GM21723 (cell line): ENCODE measurements at regions not wholly inside any gene's neighbourhood (a gene's known extent, or its start where the extent isn't known, plus 50 kb on each side); places are given as distances from the start of the nearest gene placed in this dataset.

Experiments
- ATAC-seq: cut with Tn5 transposase; IDR thresholded peaks from one replicate; pipeline ENCODE4 v1.9.1; 2021; ENCODE audit warnings: mild to moderate bottlenecking, moderate library complexity; ENCODE audit not compliant: unreplicated experiment

DNA sequence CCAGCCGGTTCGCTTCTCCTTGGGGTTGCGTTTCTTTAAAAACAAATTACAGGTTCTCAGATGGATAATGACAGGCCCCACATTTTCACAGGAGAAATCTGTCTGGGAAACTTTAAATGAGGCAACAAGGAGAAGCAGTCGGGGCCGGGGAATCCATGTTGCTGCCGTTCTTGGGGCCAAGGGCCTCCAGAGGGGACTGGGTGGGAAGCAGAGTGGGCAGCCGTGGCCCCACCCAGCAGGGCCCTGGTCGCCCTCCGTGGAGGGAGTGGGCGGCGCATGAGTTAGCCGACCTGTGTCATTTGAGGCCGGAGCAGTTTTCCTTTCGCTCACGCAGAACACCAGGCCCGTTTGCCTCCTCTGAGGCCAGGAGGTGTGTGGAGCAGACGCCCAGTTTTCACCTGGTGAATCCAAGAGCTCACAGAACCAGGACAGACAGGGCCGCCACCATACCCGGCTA lies 207.7 kb upstream of the CIBAR2 start:
- no peak for ATAC-seq

DNA sequence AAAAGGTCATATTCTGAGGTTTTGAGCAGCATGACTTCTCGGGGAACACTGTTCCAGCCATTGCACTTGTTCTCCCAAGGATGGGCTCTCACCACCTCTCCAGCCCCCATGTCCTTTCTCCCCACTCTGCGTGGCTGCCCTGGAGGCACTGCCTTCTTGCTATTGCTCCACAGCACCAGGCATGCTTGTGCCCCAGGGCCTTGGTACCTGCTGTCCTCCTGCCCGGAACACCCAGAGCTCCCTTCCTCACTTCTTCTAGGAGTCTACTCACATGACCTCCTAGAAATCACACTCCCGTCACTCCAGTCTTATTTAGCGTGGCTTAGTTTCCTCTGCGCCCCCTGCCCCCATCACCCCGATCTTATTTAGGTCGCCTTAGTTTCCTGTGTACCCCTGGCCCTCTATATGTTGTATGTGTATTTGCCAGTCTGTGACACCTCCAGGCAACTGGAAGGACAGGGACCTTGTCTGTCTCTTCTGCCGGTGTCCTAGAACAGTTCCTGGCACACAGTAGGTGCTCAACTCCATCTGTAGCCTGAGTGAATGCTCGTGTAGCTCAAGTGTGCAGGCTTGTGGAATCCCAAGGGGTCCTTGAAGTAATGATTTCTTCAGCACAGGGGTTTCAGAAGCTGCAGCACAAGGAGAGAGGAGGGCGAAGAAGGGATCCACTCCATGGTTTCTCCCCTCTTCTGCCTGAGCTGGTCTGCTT lies 208.6 kb upstream of the CIBAR2 start:
- no peak for ATAC-seq

DNA sequence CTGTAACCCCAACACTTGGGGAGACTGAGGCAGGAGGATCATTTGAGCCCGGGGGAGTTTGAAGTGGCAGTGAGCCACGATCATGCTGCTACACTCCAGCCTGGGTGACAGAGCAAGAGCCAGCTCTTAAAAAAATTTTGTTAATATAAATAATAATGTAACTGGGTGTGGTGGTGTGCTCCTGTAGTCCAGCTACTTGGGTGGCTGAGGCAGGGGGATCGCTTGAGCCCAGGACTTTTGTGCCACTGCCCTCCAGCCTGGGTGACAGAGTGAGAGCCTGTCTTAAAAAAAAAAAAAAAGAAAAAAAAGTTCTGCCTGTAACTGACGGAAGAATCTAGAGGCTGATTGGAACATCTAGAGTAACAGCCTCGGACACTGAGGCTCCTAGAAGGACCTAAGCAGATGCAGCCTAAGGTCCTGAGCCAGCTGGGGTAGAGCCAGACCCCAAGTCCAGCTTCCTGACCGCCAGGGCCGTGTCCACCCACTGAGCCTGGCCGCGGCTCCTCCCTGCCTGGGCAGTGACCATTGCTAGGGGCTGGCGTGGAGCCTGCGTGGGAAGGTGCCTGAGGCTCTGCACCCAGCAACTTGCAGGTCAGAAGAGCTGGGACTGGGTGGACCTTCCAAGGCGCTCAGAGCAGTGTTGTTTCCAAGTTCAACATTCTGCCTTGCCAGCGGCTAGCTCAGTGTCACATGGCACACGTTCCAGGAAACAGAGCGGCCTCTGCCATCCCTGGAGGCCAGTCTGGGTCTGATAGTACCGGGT lies 209.4 kb upstream of the CIBAR2 start:
- ATAC-seq, result no peak

DNA sequence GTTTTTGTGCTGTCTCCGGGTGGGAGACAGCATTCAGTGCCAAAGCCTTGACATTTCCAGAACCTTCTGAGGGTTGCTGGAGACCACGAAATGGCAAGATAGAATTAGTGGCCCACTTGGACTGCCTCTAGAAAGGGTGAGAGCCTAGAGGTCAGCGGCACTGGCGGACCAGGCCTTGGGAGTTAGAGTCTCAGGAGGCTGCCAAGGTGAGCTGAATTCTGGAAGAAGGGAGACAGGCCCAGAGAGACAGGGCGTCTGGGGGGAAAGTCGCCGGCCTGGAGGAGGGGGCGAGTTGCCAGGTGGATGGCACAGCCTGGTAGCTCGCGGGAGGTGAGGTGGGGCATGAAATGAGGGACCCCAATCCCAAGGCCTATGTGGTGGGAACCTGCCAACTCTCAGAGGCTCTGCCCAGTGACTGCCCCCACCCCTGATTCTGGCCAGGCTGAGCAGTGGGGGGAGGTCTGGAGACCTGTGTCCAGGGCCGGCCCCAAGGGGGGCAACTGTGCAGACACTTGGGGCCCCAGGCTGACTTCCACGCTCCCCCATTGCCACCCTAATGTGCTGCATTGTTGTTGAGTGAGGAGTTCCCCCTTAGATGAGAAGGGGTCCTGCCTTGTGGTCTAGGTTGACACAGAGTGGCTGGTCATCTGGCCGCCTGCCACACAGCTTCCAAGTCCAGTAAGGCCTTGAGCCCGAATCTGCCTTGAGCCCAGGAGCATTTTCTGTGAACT lies 211.1 kb upstream of the CIBAR2 start:
- ATAC-seq, result no peak

DNA sequence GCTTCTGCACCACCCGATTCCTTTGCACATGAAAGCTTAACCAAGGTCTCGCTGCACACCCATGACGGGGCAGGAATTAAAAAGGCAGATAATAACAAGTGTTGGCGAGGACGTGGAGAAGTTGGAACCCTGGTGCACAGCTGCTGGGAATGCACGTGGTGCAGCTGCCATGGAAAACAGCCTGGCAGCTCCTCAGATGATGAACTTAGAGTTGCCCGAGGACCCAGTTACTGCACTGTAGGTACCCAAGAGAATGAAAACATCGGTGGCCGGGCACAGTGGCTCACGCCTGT lies 211.6 kb upstream of the CIBAR2 start:
- no peak for ATAC-seq

DNA sequence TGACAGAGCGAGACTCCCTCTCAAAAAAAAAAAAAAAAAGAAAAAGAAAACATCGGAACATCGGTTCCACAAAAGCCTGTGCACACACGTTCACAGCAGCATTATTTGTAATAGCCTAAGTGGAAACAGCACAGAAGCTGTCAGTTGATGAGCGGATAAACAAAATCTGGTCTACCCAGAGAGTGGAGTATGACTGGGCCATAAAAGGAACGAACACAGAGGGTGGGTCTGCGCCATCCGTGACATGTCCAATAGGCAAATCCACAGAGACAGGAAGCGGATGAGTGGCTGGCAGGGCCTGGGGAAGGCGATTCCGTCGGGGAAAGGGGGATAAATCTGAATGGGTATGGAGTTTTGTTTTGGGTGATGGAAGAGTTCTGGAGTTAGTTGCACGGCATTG lies 212.2 kb upstream of the CIBAR2 start:
- ATAC-seq, result no peak

DNA sequence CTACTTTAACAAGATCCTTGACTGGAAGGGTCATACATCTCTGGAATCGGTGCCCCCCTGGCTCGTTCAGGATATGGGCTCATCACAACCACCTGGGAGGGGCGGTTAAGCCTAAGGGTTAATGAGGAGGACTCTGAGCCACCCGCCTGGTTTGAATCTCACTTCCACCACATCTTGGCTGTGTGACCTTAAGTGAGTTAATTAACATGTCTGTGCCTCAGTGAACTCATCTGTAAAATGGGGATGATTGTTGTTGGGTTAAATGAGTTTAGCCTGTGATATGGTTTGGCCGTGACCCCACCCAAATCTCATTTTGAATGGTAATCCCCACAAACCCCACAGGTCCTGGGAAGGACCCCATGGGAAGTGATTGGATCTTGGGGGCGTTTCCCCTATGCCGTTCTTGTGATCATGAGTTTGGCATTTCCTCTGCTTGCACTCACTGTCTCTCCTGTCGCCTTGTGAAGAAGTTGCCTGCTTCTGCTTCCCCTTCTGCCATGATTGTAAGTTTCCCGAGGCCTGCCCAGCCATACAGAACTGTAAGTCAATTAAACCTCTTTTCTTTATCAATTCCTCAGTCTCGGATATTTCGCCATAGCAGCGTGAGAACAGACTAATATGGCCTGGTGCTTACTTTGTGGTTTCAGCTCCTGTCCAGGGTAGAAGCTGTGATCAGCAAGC lies 214.0 kb upstream of the CIBAR2 start:
- ATAC-seq, result no peak

DNA sequence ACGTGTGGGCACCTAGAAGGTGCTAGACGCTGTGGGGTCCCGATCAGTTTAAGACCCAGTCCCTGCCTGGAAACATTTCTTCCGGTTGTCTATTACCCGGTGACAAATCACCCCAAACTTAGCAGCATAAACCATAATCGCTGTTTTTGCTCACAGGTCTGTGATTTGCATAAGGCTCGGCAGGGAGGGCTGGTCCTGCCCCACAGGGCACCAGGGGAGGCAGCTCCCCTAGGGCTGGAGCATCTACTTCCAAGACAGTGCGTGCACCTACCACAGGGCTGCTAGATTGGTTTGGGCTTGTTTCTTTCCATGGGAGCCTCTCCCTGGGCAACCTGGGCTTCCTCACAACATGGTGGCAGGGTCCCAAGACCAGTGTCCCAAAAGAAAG lies 214.5 kb upstream of the CIBAR2 start:
- no peak for ATAC-seq

DNA sequence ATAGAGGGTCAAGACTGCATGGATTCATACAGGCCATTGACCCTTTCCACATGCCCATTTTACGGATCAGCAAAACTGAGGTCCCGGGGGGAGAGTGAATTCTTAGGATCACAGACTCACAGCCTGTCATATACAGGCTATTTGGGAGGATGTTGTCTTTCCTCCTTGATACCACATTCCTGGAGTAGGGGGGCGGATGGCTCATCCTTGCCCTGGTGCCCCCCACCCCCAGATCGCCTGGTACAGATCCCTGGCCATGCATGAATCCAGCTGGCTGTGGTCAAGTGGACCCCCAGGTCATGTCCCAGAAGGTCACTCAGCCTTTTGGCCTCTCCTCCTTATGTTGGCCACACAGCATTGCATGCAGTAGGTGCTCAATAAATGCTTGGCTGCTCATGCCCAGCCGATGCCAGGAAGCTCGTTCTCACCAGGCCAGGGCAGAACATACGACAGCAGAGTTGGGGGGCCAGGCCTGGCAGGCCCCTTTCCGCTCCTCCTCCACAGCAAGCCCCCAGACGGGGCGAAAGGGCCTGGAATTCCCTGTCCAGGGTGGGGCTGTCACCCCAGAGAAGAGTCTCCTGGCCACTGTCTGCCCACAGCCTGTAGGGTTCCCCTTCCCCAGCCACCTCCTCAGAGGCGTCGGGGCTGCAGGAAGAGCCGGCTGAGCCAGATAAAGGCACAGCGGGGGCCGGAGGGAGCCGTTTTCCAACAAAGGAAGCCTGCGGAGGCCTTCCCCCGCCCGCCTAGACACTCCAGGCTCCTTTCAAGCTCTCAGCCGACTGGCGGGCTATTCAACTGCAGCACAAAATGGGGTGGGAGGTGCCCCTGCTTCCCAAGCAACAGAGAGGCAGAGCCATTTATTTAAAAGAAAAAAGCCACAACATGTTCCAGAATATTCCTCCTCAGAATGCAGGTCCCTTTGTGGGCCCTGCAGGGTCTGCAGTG lies 215.7 kb upstream of the CIBAR2 start:
- ATAC-seq, result no peak

DNA sequence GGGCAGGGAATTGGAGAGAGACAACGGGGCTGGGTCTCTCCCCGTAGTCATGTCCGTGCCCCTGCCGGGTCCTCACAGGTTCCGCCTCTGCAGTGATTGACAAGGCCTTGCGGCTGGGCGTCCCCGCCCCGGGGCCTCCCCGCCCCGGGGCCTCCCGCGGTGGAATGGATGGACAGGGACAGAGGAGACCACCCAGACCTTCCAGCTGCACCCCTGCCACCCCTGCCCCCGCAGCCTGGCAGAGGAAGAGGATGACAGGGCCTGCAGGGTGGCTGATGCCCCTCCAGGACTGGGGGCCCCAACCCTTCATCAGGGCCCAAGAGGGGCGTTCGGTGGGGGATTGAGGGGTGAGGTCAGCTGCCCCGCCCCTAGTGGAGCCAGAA lies 216.4 kb upstream of the CIBAR2 start:
- ATAC-seq, result no peak

DNA sequence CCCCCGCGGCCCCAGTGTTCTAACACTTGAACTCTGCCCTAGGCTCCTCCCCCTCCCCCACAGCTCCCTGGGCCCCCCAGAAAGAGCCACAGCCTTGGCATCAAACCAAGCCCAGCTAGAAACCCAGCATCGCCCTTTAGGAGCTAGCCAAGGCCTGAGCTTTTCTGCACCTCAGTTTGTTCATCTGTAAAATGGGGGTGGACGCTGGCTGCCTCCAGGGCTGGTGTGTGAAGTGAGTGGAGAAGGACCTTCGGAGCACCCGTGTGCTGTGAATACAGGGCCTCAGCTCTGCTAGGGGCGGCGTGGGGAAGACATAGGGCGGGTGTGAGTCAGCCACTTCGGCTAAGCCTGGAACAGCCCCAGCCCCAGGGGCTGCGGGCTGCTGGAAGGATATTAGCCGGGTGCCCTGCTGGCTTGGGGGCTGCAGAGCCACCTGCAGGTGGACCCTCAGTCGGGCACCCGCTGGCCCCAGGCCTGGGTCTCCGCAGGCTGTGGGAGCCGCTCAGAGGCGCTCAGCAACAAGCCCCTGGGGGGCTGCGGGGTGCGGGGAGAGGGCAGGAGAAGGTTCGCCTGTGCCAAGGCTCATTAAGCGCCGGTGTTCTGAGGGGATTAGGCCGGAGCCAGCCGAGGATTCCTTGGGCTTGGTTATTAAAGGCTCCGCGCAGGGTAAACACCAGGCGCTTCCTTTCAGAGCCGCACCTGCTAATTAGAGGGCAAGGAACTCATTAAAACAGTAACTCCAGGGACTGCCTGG lies 217.0 kb upstream of the CIBAR2 start:
- ATAC-seq, result no peak

DNA sequence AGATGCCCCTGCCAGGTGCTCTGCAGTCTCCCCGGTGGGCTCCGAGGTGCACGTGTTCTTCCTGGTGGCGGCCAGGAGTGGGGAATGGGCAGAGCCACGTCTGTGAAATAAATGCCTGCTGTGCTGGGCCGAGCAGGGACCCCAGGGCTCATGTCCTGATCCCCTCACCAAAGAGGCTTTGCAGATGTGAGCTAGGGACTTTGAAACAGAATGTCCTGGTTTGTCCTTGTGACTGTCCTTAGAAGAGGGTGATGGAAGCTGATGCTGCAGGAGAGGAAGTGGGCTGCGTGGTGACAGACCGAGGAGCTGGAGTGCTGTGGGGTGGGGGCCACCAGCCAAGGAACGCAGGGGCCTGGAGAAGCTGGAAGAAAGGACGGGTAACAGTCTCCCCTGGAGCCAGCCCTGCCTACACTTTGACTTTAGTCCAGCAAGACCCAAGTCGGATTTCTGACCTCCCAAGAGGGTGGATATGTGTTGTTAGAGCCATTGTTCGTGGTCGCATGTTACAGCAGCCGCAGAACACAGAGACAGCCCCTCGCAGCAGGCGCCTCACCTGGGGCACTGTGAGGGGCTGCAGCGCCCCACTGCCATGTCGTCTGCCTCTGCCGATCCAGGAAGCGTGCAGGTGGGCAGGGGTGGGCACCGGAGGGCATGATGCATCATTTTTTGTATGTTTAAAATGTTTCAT lies 217.9 kb upstream of the CIBAR2 start:
- ATAC-seq, result no peak

DNA sequence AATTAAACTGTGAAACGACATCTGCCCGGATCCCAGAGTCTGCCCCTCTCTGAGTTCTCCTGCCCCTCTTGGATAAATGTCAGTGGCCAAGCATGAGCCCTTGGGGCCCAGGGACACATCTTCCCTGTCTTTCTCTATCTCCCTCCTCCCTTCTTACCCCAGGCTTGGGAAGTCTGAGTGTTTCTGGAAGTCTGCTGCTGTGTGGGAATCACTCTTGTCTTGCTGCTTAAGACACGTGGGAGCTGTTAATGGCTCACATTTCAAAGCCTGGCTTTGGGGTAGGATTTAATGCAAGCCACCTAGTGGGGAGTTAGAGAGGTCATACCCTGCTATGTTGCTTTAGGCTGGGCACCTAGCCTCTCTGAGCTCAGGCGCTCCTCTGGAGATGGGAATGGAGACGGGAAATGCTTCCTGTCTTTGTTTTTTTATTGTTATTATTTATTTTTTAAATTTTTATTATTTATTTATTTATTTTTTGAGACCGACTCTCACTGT lies 218.5 kb upstream of the CIBAR2 start:
- ATAC-seq, result no peak

DNA sequence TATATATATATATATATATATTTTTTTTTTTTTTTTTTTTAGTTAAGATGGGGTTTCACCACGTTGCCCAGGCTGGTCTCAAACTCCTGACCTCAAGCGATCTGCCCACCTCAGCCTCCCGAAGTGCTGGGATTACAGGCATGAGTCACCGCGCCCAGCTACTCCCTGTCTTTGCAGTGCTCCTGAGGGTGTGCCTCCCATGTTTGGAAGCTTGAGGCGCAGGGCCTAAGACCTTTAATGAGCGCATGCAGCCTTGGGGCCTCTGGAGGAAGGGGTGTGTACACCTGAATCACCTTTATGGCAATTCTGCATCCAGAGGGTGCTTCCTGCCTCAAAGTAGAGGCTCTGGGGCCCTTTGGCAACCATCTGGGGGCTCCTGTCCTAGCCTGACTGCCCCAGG lies 219.4 kb upstream of the CIBAR2 start:
- ATAC-seq, result no peak

DNA sequence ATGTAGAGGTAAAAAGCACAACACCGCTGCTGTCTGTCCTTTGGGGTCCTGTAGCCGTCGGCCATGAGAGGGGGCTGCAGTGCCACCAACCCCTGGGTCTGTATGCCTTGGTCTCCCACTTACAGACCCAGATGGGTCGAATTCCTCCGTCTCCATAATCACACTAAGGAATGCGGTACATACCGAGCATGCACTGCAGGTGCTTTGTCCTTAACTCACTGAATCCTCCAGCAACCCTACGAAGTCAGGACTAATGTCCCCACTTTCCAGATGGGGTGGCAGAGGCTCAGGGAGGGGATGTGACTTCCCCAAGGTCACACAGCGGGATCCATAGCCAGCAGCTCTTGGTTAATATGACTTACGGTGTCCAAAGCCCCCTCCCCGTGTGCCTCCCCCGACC lies 219.9 kb upstream of the CIBAR2 start:
- no peak for ATAC-seq

DNA sequence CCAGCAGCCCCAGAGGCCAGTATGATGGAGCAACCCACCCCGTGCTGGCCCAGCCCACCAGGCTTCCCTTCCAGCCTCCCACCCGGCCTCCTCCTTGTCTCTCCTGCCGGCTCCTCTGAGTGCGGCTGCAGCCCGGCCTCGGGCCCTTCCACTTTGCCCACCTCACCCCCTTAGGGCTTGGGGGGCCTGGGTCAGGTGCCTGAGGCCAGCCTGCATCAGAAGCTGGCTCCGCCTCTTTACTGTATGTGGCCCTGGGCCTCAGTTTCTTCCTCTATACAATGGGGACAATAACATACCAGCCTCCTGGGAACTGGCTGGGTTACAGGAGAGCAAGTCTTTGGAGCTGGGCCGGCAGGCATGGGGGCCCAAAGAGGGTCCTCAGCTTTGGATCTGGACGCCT lies 221.1 kb upstream of the CIBAR2 start:
- ATAC-seq, result no peak

DNA sequence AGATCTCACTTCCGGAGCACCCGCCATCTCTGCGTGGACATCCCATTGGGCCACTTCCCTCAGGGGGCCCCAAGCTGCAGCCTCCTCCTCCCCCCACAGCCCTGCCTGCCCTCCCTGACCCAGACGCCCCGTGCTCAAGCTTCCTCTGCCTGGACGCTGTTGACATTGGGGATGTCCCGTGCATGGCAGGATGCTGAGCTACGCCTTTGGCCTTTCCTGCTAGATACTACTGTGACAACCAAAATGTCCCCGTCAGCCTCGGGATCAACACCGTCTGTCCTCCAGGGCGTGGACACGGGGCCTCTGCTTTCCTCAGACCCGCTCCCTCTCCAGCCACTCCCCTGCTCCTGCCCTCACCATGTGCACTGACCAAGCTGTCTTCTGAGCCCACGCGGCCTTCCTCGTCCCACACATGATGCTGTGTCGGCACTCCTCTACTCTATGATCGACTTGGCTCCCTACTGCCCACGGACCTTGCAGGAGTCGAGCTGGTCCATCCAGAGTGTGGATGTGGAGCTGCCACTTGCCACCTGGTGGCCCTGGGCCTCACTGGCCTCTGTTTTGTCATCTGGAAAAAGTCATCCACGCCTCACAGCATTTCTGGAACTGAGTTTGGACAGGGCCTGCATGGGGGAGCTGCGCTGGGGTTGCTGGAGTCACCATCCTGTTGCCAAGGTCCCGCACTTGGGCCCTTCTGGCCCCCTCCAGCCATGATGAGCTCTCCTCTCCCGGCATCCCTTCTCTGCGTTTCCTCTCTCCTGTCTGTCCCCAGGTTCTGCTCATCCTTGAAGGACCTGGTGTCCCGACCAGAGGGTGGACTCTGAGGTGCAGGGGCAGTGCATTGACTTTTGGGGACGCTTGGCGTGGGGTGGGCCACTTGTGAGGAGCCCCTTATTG lies 221.7 kb upstream of the CIBAR2 start:
- ATAC-seq, result no peak
